ENCODE measurements at regions not wholly inside any gene's neighbourhood (a gene's known extent, or its start where the extent isn't known, plus 50 kb on each side); places are given as distances from the start of the nearest gene placed in this dataset.

- no peak for TF ChIP-seq CTCF (conservative IDR thresholded peaks at IDR 0.05; ENCODE audit: low read length)
- no peak for TF ChIP-seq EZH2phosphoT487 (IDR thresholded peaks at IDR 0.05; ENCODE audit: borderline replicate concordance)
Observed at GRCh38 chr7:82685214-82685613, 241.6 kb upstream of the CACNA2D1 start.
